HepG2 (cell line): ENCODE measurements at regions not wholly inside any gene's neighbourhood (a gene's known extent, or its start where the extent isn't known, plus 50 kb on each side); places are given as distances from the start of the nearest gene placed in this dataset.

Source experiments
- EP300 ChIP-seq, 3 experiments: sonication (generic) in 1 of 3; formaldehyde crosslinking in 1 of 3; IDR thresholded peaks; 2 replicates each; pipeline versions ENCODE4 v1.5.1 to v1.6.1; 2011 to 2020; ENCODE audit warnings: low read depth in 2 of 3, low read length in 2 of 3, borderline replicate concordance in 1 of 3, improper control_type of control experiment in 1 of 3, mild to moderate bottlenecking in 1 of 3, missing genetic modification reagents in 1 of 3, moderate library complexity in 1 of 3
- ETV5 ChIP-seq: IDR thresholded peaks from 2 replicates; pipeline ENCODE4 v1.6.1; 2018; ENCODE audit warnings: missing biosample characterization, missing genetic modification reagents, inconsistent platforms, borderline replicate concordance
- FOXA1 ChIP-seq, 2 experiments: fragments of 450-650 bp in 1 of 2; sonication (generic) in 1 of 2; formaldehyde crosslinking in 1 of 2; IDR thresholded peaks; 2 replicates each; pipeline versions ENCODE4 v1.4.0 to v1.6.1; 2016 to 2020; ENCODE audit warnings: missing genetic modification reagents in 1 of 2
- HNRNPK ChIP-seq: fragments of 200-400 bp; formaldehyde crosslinking; IDR thresholded peaks from 2 replicates; pipeline ENCODE4 v1.6.1; 2018; ENCODE audit warnings: low read length, low read depth, moderate library complexity, mild to moderate bottlenecking; ENCODE audit not compliant: poor library complexity, severe bottlenecking
- ISL2 ChIP-seq: sonication (generic); formaldehyde crosslinking; IDR thresholded peaks from 2 replicates; pipeline ENCODE4 v1.5.0; 2020; ENCODE audit warnings: missing genetic modification reagents
- KLF9 ChIP-seq: IDR thresholded peaks from 2 replicates; pipeline ENCODE4 v1.6.1; 2016; ENCODE audit warnings: low read depth
- POGZ ChIP-seq: sonication (generic); formaldehyde crosslinking; IDR thresholded peaks from 2 replicates; pipeline ENCODE4 v1.4.0; 2020; ENCODE audit warnings: mild to moderate bottlenecking, missing genetic modification reagents
- RARA ChIP-seq: IDR thresholded peaks from 2 replicates; pipeline ENCODE4 v1.6.1; 2016; ENCODE audit warnings: missing genetic modification reagents, missing compliant biosample characterization
- SMAD1 ChIP-seq: sonication (generic); formaldehyde crosslinking; IDR thresholded peaks from 2 replicates; pipeline ENCODE4 v1.4.0; 2020; ENCODE audit warnings: missing genetic modification reagents, low read depth, mild to moderate bottlenecking, borderline replicate concordance
- SRSF9 ChIP-seq: fragments of 200-400 bp; formaldehyde crosslinking; IDR thresholded peaks from 2 replicates; pipeline ENCODE4 v1.6.1; 2018; ENCODE audit warnings: borderline replicate concordance, mild to moderate bottlenecking, low read depth, low read length; ENCODE audit not compliant: insufficient read depth, poor library complexity, severe bottlenecking
- U2AF1 ChIP-seq: fragments of 200-400 bp; formaldehyde crosslinking; optimal IDR thresholded peaks from 2 replicates; pipeline ENCODE3; 2017; ENCODE audit warnings: mild to moderate bottlenecking, low read depth, low read length
- ZNF30 ChIP-seq: sonication (generic); formaldehyde crosslinking; IDR thresholded peaks from 2 replicates; pipeline ENCODE4 v1.5.0; 2020; ENCODE audit warnings: mild to moderate bottlenecking, missing genetic modification reagents
- ZNF367 ChIP-seq: sonication (generic); formaldehyde crosslinking; IDR thresholded peaks from 2 replicates; pipeline ENCODE4 v1.4.0; 2020; ENCODE audit warnings: missing genetic modification reagents, borderline replicate concordance
- ZNF605 ChIP-seq: sonication (generic); formaldehyde crosslinking; IDR thresholded peaks from 2 replicates; pipeline ENCODE4 v1.8.0; 2022; ENCODE audit warnings: mild to moderate bottlenecking, missing genetic modification reagents
- ZNF616 ChIP-seq: sonication (generic); formaldehyde crosslinking; IDR thresholded peaks from 2 replicates; pipeline ENCODE4 v1.5.0; 2020; ENCODE audit warnings: low read depth, mild to moderate bottlenecking, missing genetic modification reagents
- ZNF724P ChIP-seq: sonication (generic); formaldehyde crosslinking; IDR thresholded peaks from 2 replicates; pipeline ENCODE4 v1.8.0; 2022; ENCODE audit warnings: missing genetic modification reagents, borderline replicate concordance
- TF ChIP-seq, protein P1 (sequence below): sonication (generic); formaldehyde crosslinking; IDR thresholded peaks from 2 replicates; pipeline ENCODE4 v1.8.1; 2023; ENCODE audit warnings: missing genetic modification reagents, mild to moderate bottlenecking, borderline replicate concordance
- TF ChIP-seq, protein P2 (sequence below): sonication (generic); formaldehyde crosslinking; conservative IDR thresholded peaks from 2 replicates; pipeline ENCODE4 v1.4.0; 2020; ENCODE audit warnings: mild to moderate bottlenecking, missing genetic modification reagents, moderate library complexity
- TF ChIP-seq, protein P3 (sequence below): conservative IDR thresholded peaks from 2 replicates; pipeline ENCODE4 v1.6.1; 2018; ENCODE audit warnings: missing genetic modification reagents
- TF ChIP-seq, protein P4 (sequence below): sonication (generic); formaldehyde crosslinking; IDR thresholded peaks from 2 replicates; pipeline ENCODE4 v1.8.0; 2022; ENCODE audit warnings: mild to moderate bottlenecking, missing genetic modification reagents; ENCODE audit not compliant: insufficient replicate concordance
- TF ChIP-seq, protein P5 (sequence below): IDR thresholded peaks from 2 replicates; pipeline ENCODE4 v1.6.1; 2016; ENCODE audit warnings: control low read depth

DNA sequence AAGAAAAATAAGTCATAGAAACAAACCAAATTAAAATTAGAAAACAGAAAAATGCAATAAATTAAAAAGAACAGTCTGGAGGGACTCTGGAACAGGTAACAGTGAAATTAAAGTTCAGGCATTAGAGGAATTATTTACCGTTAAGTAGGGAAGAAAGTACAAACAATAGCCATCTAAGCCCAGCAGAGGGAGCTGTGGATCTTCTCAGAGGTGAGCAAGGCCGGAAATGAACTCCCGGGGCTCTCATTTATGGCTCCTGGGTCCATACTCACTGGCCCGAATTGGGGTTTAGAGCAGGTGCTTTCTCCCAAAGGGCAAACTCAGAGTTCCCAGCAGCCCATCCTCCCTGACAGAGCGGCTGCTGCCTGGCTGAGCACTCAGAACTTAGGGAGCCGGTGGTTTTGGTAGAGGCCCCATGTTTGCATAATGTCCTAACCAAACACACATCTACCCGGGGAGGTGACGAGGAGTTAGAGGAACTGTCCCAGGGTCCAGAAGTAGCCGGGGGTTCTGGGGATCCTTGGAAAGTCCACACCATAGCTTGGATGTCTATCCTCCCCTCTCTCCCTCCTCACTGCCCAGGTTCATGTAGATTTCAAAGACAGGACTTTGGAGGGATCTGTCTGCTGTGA, 87.8 kb upstream of the VPREB1 start (continued):
- TF ChIP-seq, protein P1, sequence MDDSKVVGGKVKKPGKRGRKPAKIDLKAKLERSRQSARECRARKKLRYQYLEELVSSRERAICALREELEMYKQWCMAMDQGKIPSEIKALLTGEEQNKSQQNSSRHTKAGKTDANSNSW (CRISPR knock-in tag): no peak
- TF ChIP-seq, protein P2, sequence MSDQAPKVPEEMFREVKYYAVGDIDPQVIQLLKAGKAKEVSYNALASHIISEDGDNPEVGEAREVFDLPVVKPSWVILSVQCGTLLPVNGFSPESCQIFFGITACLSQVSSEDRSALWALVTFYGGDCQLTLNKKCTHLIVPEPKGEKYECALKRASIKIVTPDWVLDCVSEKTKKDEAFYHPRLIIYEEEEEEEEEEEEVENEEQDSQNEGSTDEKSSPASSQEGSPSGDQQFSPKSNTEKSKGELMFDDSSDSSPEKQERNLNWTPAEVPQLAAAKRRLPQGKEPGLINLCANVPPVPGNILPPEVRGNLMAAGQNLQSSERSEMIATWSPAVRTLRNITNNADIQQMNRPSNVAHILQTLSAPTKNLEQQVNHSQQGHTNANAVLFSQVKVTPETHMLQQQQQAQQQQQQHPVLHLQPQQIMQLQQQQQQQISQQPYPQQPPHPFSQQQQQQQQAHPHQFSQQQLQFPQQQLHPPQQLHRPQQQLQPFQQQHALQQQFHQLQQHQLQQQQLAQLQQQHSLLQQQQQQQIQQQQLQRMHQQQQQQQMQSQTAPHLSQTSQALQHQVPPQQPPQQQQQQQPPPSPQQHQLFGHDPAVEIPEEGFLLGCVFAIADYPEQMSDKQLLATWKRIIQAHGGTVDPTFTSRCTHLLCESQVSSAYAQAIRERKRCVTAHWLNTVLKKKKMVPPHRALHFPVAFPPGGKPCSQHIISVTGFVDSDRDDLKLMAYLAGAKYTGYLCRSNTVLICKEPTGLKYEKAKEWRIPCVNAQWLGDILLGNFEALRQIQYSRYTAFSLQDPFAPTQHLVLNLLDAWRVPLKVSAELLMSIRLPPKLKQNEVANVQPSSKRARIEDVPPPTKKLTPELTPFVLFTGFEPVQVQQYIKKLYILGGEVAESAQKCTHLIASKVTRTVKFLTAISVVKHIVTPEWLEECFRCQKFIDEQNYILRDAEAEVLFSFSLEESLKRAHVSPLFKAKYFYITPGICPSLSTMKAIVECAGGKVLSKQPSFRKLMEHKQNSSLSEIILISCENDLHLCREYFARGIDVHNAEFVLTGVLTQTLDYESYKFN (CRISPR knock-in tag): no peak
- TF ChIP-seq ISL2 (CRISPR knock-in tag): no peak
- TF ChIP-seq ZNF30 (CRISPR knock-in tag): no peak
- no peak for TF ChIP-seq ZNF605 (CRISPR knock-in tag)
- TF ChIP-seq EP300 (IDR thresholded peaks at IDR 0.05; ENCODE audit: low read depth in 2 of 2, low read length in 2 of 2): no peak
- TF ChIP-seq EP300 (CRISPR knock-in tag; IDR thresholded peaks at IDR 0.05; ENCODE audit: borderline replicate concordance): no peak
- TF ChIP-seq ZNF724P (CRISPR knock-in tag): 0 out of 2 replicates have a peak, but pooled peaks have one; percentile 54
- no peak for TF ChIP-seq SRSF9
- TF ChIP-seq, protein P3, sequence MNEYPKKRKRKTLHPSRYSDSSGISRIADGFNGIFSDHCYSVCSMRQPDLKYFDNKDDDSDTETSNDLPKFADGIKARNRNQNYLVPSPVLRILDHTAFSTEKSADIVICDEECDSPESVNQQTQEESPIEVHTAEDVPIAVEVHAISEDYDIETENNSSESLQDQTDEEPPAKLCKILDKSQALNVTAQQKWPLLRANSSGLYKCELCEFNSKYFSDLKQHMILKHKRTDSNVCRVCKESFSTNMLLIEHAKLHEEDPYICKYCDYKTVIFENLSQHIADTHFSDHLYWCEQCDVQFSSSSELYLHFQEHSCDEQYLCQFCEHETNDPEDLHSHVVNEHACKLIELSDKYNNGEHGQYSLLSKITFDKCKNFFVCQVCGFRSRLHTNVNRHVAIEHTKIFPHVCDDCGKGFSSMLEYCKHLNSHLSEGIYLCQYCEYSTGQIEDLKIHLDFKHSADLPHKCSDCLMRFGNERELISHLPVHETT (CRISPR knock-in tag): no peak
- TF ChIP-seq ZNF367 (CRISPR knock-in tag): no peak
- TF ChIP-seq, protein P4, sequence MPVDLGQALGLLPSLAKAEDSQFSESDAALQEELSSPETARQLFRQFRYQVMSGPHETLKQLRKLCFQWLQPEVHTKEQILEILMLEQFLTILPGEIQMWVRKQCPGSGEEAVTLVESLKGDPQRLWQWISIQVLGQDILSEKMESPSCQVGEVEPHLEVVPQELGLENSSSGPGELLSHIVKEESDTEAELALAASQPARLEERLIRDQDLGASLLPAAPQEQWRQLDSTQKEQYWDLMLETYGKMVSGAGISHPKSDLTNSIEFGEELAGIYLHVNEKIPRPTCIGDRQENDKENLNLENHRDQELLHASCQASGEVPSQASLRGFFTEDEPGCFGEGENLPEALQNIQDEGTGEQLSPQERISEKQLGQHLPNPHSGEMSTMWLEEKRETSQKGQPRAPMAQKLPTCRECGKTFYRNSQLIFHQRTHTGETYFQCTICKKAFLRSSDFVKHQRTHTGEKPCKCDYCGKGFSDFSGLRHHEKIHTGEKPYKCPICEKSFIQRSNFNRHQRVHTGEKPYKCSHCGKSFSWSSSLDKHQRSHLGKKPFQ (CRISPR knock-in tag): no peak
- peak; percentile 20; the same call in 1 of the 2 replicates for TF ChIP-seq POGZ (CRISPR knock-in tag)
- TF ChIP-seq RARA (CRISPR knock-in tag): no peak
- TF ChIP-seq U2AF1: no peak
- TF ChIP-seq FOXA1 (IDR thresholded peaks at IDR 0.05): no peak
- no peak for TF ChIP-seq FOXA1 (CRISPR knock-in tag; IDR thresholded peaks at IDR 0.05)
- TF ChIP-seq, protein P5, sequence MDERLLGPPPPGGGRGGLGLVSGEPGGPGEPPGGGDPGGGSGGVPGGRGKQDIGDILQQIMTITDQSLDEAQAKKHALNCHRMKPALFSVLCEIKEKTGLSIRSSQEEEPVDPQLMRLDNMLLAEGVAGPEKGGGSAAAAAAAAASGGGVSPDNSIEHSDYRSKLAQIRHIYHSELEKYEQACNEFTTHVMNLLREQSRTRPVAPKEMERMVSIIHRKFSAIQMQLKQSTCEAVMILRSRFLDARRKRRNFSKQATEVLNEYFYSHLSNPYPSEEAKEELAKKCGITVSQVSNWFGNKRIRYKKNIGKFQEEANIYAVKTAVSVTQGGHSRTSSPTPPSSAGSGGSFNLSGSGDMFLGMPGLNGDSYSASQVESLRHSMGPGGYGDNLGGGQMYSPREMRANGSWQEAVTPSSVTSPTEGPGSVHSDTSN (CRISPR knock-in tag): no peak
- TF ChIP-seq ETV5 (CRISPR knock-in tag): peak; percentile 78
- no peak for TF ChIP-seq SMAD1 (CRISPR knock-in tag)
- TF ChIP-seq KLF9 (CRISPR knock-in tag): no peak
- TF ChIP-seq ZNF616 (CRISPR knock-in tag): no peak
- TF ChIP-seq HNRNPK: no peak
